ENCODE measurements at regions not wholly inside any gene's neighbourhood (a gene's known extent, or its start where the extent isn't known, plus 50 kb on each side); places are given as distances from the start of the nearest gene placed in this dataset.

GRCh38 chr19:32091241-32091640, 254.2 kb upstream of the ZNF507 start:
- no peak for TF ChIP-seq CTCF (IDR thresholded peaks at IDR 0.05; ENCODE audit: low read depth, low read length)
- TF ChIP-seq EZH2phosphoT487 (IDR thresholded peaks at IDR 0.05; ENCODE audit: low read depth): no peak

Data from OCI-LY3 (cell line).